K562 (cell line): ENCODE measurements at regions not wholly inside any gene's neighbourhood (a gene's known extent, or its start where the extent isn't known, plus 50 kb on each side); places are given as distances from the start of the nearest gene placed in this dataset.
A peak's percentile ranks its signal among the peaks of the same experiment; 100 is the strongest.

Source experiments
- ATAC-seq: fragments of 200-7000 bp; cut with Tn5 transposase; 3 replicates; pipeline ENCODE4 v1.9.1; 2020; ENCODE audit warnings: moderate library complexity
- BruUV-seq: library from RNA; stranded (reverse); fragments of 400-500 nt; replicated peaks from 2 replicates; lab custom pipeline; 2021; lab: Mats Ljungman, UMichigan
- CTCF ChIA-PET: fragments of 300-600 bp; formaldehyde crosslinking; extraction: SDS; loops from one replicate; lab custom pipeline; 2021; ENCODE audit warnings: low intra/inter-chr PET ratio; lab: Yijun Ruan, JAX
- POLR2A ChIA-PET: fragments of 300-600, 350-650 bp; sonication (Branson Sonifier 250); formaldehyde crosslinking; extraction: SDS; loops from one replicate; lab custom pipeline; 2021; ENCODE audit warnings: antibody characterized with exemption, inconsistent platforms; lab: Yijun Ruan, JAX
- DNase-seq, 4 experiments: peaks; one replicate each; pipeline versions ENCODE4 v3.0.0 to v3.0.0-alpha.2; 2011 to 2018; ENCODE audit warnings: low spot score in 3 of 4, mixed read lengths in 3 of 4; ENCODE audit errors: extremely low read depth in 1 of 4
- FAIRE-seq: peaks from 2 replicates; lab custom pipeline; 2011; peaks lifted over from hg19 to GRCh38; lab: Jason Lieb, UNC
- H2AFZ ChIP-seq: 2 replicates; pipeline ENCODE4 v1.6.0; 2011; ENCODE audit warnings: low read depth, low read length, control low read depth, inconsistent platforms
- H3K27ac ChIP-seq: fragments of 200-600 bp; 3 replicates; pipeline ENCODE4 v1.8.0; 2011; ENCODE audit warnings: low read depth, mild to moderate bottlenecking, control low read depth, inconsistent platforms, low read length, moderate library complexity, mixed read lengths; ENCODE audit errors: extremely low read depth
- H3K27me3 ChIP-seq, 2 experiments: fragments of 300-600 bp in 1 of 2; 2 replicates in 1 of 2; 3 replicates in 1 of 2; pipeline versions ENCODE4 v1.6.0 to v1.8.0; 2011; ENCODE audit warnings: inconsistent platforms in 2 of 2, low read length in 2 of 2, mild to moderate bottlenecking in 1 of 2, mixed read lengths in 1 of 2, moderate library complexity in 1 of 2; ENCODE audit not compliant: control insufficient read depth in 2 of 2, insufficient read depth in 2 of 2
- H3K36me3 ChIP-seq: fragments of 300-600 bp; 3 replicates; pipeline ENCODE4 v1.8.0; 2011; ENCODE audit warnings: mild to moderate bottlenecking, low read length, inconsistent platforms; ENCODE audit not compliant: control insufficient read depth, insufficient read depth
- H3K4me1 ChIP-seq, 2 experiments: fragments of 200-600 bp in 1 of 2; replicated peaks in 1 of 2; 2 replicates in 1 of 2; 3 replicates in 1 of 2; pipeline versions ENCODE4 v1.5.1 to v1.8.0; 2011; ENCODE audit warnings: inconsistent platforms in 2 of 2, low read length in 2 of 2, mild to moderate bottlenecking in 1 of 2, mixed read lengths in 1 of 2, moderate library complexity in 1 of 2; ENCODE audit not compliant: control insufficient read depth in 2 of 2, insufficient read depth in 2 of 2
- H3K4me2 ChIP-seq: 2 replicates; pipeline ENCODE4 v1.6.1; 2011; ENCODE audit warnings: low read length, control low read depth, inconsistent platforms, mixed read lengths; ENCODE audit not compliant: insufficient read depth
- H3K4me3 ChIP-seq: fragments of 200-600 bp; sonication (generic), shearing (Covaris generic); 2 replicates; pipeline ENCODE4 v1.5.1; 2016; ENCODE audit warnings: control low read depth, inconsistent platforms
- H3K79me2 ChIP-seq: fragments of 200-600 bp; 3 replicates; pipeline ENCODE4 v1.8.0; 2011; ENCODE audit warnings: low read length, inconsistent platforms; ENCODE audit not compliant: control insufficient read depth, insufficient read depth
- H3K9ac ChIP-seq, 2 experiments: 2 replicates each; pipeline versions ENCODE4 v1.6.0 to v1.6.1; 2011; ENCODE audit warnings: low read depth in 2 of 2, low read length in 2 of 2, control low read depth in 1 of 2, inconsistent platforms in 1 of 2, mild to moderate bottlenecking in 1 of 2, mixed read lengths in 1 of 2; ENCODE audit not compliant: insufficient read depth in 1 of 2
- H3K9me1 ChIP-seq: one replicate; pipeline ENCODE4 v1.6.0; 2011; ENCODE audit warnings: inconsistent platforms, mild to moderate bottlenecking, low read length, moderate library complexity; ENCODE audit not compliant: control insufficient read depth, insufficient read depth
- H3K9me3 ChIP-seq: replicated peaks from 2 replicates; pipeline ENCODE4 v1.5.1; 2011; ENCODE audit warnings: low read depth, low read length, inconsistent platforms; ENCODE audit not compliant: control insufficient read depth, insufficient read depth
- H4K20me1 ChIP-seq: replicated peaks from 2 replicates; pipeline ENCODE4 v1.6.1; 2011; ENCODE audit warnings: low read length, inconsistent platforms, mixed read lengths; ENCODE audit not compliant: control insufficient read depth, insufficient read depth
- CEBPB ChIP-seq: fragments of 450-650 bp; IDR thresholded peaks from 2 replicates; pipeline ENCODE4 v1.6.1; 2016; ENCODE audit warnings: missing genetic modification characterization, missing compliant biosample characterization
- FOXA3 ChIP-seq, 2 experiments: fragments of 450-650 bp in 1 of 2; sonication (generic) in 1 of 2; formaldehyde crosslinking; IDR thresholded peaks in 1 of 2; conservative IDR thresholded peaks in 1 of 2; 2 replicates each; pipeline versions ENCODE4 v1.4.0 to v1.8.0; 2020 to 2022; ENCODE audit warnings: mild to moderate bottlenecking in 2 of 2, missing genetic modification reagents in 1 of 2
- GATAD2B ChIP-seq: fragments of 450-650 bp; IDR thresholded peaks from 2 replicates; pipeline ENCODE4 v1.6.1; 2017; ENCODE audit warnings: mild to moderate bottlenecking, borderline replicate concordance
- KHSRP ChIP-seq: fragments of 450-650 bp; IDR thresholded peaks from 2 replicates; pipeline ENCODE4 v1.6.1; 2017
- NEUROD1 ChIP-seq: fragments of 150-350 bp; IDR thresholded peaks from 2 replicates; pipeline ENCODE4 v1.6.1; 2014; ENCODE audit warnings: borderline replicate concordance, low read length, low read depth; ENCODE audit not compliant: partially characterized antibody
- POLR2AphosphoS2 ChIP-seq: IDR thresholded peaks from 2 replicates; pipeline ENCODE4 v1.6.1; 2012; ENCODE audit warnings: low read length, improper control_type of control experiment
- SAP30 ChIP-seq: fragments of 200-600 bp; sonication (generic); IDR thresholded peaks from 2 replicates; pipeline ENCODE4 v1.6.1; 2012; ENCODE audit warnings: borderline replicate concordance, low read depth, mild to moderate bottlenecking, moderate library complexity, low read length, control low read depth, inconsistent platforms; ENCODE audit not compliant: insufficient read depth, poor library complexity, severe bottlenecking
- SETDB1 ChIP-seq: IDR thresholded peaks from one replicate; pipeline ENCODE4 v1.6.1; 2012; ENCODE audit warnings: low read length, control low read depth, inconsistent platforms
- SREBF1 ChIP-seq: fragments of 150-350 bp; IDR thresholded peaks from 2 replicates; pipeline ENCODE4 v1.6.1; 2014; ENCODE audit warnings: antibody characterized with exemption, low read depth, low read length, borderline replicate concordance
- XRCC5 ChIP-seq: fragments of 200-400 bp; formaldehyde crosslinking; IDR thresholded peaks from 2 replicates; pipeline ENCODE4 v1.6.1; 2017; ENCODE audit warnings: low read depth, mild to moderate bottlenecking, low read length
- ZNF124 ChIP-seq: sonication (generic); formaldehyde crosslinking; IDR thresholded peaks from 2 replicates; pipeline ENCODE4 v1.8.1; 2022; ENCODE audit warnings: missing genetic modification reagents
- ZNF143 ChIP-seq: sonication (generic); formaldehyde crosslinking; IDR thresholded peaks from 2 replicates; pipeline ENCODE4 v1.9.0; 2022; ENCODE audit warnings: mild to moderate bottlenecking, missing genetic modification reagents
- ZNF217 ChIP-seq: sonication (generic); formaldehyde crosslinking; IDR thresholded peaks from 2 replicates; pipeline ENCODE4 v1.8.0; 2022; ENCODE audit warnings: mild to moderate bottlenecking, missing genetic modification reagents
- WGBS: fragments of 100-300 bp; shearing (Covaris generic); methylation state at CpG from one replicate; pipeline ENCODE4 v1.1.6; 2016; ENCODE audit warnings: low coverage, mixed read lengths; ENCODE audit not compliant: insufficient coverage; ENCODE audit errors: missing lambda C conversion rate; 5-methylcytosine and 5-hydroxymethylcytosine counted together
- in situ Hi-C: fragments of 300-500 bp; cut with MboI; formaldehyde crosslinking; loops from 4 replicates; pipeline ENCODE4 v1.15.0; 2018; ENCODE audit warnings: inconsistent platforms, mixed read lengths
- intact Hi-C: fragments of 100-400 bp; cut with micrococcal nuclease; formaldehyde crosslinking; loops from 2 replicates; pipeline ENCODE4 v1.14.2; 2022
- TF ChIP-seq, protein P1 (sequence below): sonication (generic); formaldehyde crosslinking; IDR thresholded peaks from 2 replicates; pipeline ENCODE4 v1.8.0; 2023; ENCODE audit warnings: missing genetic modification reagents, mild to moderate bottlenecking, borderline replicate concordance
- TF ChIP-seq, protein P2 (sequence below): fragments of 250-450 bp; sonication (Bioruptor Pico); IDR thresholded peaks from 2 replicates; pipeline ENCODE4 v1.4.0; 2020; ENCODE audit warnings: mild to moderate bottlenecking

DNA sequence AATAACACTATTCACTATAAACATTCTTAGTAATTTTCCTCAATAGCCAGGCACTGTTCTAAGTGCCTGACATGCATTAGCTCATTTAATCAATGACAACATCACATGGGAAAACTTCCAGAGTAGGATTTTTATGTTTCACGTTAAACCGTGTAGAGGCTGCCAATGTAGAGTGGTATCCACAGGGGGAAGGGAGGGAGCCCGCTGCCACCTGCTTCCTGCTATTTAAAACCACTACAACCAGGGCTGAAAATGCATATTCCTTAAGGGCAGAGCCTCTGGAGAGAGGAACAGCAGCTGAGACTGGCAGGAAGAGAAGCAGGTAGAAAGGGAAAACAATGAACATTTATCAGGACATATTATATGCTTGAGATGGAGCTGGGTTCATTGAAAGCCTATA lies 684.3 kb upstream of the AUTS2 start (continued):
- TF ChIP-seq, protein P1, sequence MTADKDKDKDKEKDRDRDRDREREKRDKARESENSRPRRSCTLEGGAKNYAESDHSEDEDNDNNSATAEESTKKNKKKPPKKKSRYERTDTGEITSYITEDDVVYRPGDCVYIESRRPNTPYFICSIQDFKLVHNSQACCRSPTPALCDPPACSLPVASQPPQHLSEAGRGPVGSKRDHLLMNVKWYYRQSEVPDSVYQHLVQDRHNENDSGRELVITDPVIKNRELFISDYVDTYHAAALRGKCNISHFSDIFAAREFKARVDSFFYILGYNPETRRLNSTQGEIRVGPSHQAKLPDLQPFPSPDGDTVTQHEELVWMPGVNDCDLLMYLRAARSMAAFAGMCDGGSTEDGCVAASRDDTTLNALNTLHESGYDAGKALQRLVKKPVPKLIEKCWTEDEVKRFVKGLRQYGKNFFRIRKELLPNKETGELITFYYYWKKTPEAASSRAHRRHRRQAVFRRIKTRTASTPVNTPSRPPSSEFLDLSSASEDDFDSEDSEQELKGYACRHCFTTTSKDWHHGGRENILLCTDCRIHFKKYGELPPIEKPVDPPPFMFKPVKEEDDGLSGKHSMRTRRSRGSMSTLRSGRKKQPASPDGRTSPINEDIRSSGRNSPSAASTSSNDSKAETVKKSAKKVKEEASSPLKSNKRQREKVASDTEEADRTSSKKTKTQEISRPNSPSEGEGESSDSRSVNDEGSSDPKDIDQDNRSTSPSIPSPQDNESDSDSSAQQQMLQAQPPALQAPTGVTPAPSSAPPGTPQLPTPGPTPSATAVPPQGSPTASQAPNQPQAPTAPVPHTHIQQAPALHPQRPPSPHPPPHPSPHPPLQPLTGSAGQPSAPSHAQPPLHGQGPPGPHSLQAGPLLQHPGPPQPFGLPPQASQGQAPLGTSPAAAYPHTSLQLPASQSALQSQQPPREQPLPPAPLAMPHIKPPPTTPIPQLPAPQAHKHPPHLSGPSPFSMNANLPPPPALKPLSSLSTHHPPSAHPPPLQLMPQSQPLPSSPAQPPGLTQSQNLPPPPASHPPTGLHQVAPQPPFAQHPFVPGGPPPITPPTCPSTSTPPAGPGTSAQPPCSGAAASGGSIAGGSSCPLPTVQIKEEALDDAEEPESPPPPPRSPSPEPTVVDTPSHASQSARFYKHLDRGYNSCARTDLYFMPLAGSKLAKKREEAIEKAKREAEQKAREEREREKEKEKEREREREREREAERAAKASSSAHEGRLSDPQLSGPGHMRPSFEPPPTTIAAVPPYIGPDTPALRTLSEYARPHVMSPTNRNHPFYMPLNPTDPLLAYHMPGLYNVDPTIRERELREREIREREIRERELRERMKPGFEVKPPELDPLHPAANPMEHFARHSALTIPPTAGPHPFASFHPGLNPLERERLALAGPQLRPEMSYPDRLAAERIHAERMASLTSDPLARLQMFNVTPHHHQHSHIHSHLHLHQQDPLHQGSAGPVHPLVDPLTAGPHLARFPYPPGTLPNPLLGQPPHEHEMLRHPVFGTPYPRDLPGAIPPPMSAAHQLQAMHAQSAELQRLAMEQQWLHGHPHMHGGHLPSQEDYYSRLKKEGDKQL (CRISPR knock-in tag): no peak
- TF ChIP-seq NEUROD1: no peak

DNA sequence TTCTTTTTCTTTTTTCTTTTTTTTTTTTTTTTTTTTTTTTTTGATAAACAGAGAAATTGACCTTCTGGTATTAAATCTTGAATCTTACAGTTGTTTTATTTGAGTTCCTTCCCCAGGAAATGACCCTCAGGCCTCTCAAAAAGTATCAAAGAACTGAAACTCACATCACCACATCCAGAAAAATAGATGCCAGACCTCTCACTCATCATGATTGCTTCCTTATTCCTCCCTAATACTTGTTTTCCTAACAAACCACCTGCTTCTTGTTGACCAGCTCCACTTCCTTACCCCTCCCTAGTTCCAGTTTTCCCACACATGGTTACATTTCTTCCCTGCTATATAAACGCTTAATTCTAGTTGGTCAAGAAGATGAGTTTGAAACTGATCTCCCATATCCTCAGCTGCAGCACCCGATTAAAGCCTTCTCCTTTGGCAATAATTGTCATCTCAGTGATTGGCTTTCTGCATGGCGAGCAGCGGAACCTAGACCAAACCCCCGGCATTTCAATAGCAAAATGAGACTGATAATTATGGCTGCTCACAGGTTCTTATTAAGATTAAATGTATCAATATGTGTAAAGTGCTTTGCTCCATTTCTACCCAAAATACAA lies 681.1 kb upstream of the AUTS2 start:
- no peaks in the 10 kb centered on the region; the same call in 1 of the 2 replicates for H3K9me3 ChIP-seq
- H3K4me3 ChIP-seq: no peak overlapping the region
- FAIRE-seq: no peak
- no peaks in the 10 kb centered on the region for H3K4me1 ChIP-seq
- H2AFZ ChIP-seq: no peak overlapping the region
- intact Hi-C loops: no loop called here
- CTCF ChIA-PET: no interaction called here
- H3K27ac ChIP-seq: no peak overlapping the region
- H4K20me1 ChIP-seq: no peaks in the 10 kb centered on the region
- 0% methylated on average over 5 of the region's 5 CpGs for WGBS
- no peak overlapping the region for H3K4me2 ChIP-seq
- no peak overlapping the region for H3K9ac ChIP-seq
- POLR2A ChIA-PET: no interaction called here
- DNase-seq: no peak
- no TSS peak for BruUV-seq
- in situ Hi-C loops: no loop called here
- H3K9me1 ChIP-seq: no peaks in the 10 kb centered on the region
- H3K27me3 ChIP-seq: no peaks in the 10 kb centered on the region
- no peaks in the 10 kb centered on the region for H3K36me3 ChIP-seq
- no peak for ATAC-seq
- H3K79me2 ChIP-seq: no peaks in the 10 kb centered on the region
- TF ChIP-seq ZNF143 (CRISPR knock-in tag) (no peak), GATAD2B (no peak), XRCC5 (no peak), SETDB1 (no peak), FOXA3 (CRISPR knock-in tag; conservative IDR thresholded peaks at IDR 0.05 in 1 of 2, IDR thresholded peaks at IDR 0.05 in 1 of 2) (no peak), CEBPB (tag) (no peak), SAP30 (no peak), SREBF1 (no peak), ZNF124 (peak; percentile 90; the same call in 1 of the 2 replicates), KHSRP (no peak), ZNF217 (no peak), POLR2AphosphoS2 (no peak)
- TF ChIP-seq, protein P2, sequence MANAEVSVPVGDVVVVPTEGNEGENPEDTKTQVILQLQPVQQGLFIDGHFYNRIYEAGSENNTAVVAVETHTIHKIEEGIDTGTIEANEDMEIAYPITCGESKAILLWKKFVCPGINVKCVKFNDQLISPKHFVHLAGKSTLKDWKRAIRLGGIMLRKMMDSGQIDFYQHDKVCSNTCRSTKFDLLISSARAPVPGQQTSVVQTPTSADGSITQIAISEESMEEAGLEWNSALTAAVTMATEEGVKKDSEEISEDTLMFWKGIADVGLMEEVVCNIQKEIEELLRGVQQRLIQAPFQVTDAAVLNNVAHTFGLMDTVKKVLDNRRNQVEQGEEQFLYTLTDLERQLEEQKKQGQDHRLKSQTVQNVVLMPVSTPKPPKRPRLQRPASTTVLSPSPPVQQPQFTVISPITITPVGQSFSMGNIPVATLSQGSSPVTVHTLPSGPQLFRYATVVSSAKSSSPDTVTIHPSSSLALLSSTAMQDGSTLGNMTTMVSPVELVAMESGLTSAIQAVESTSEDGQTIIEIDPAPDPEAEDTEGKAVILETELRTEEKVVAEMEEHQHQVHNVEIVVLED (CRISPR knock-in tag): no peak
